Endodermal cell (in vitro differentiated cells): ENCODE measurements at regions not wholly inside any gene's neighbourhood (a gene's known extent, or its start where the extent isn't known, plus 50 kb on each side); places are given as distances from the start of the nearest gene placed in this dataset.

ENCODE experiments used
- DNase-seq: peaks from one replicate; pipeline ENCODE4 v3.0.0-alpha.2; 2017
- H3K27ac ChIP-seq: 2 replicates; pipeline ENCODE4 v1.5.1; 2013; ENCODE audit warnings: mild to moderate bottlenecking, low read depth, low read length, moderate library complexity
- H3K27me3 ChIP-seq: 2 replicates; pipeline ENCODE4 v1.6.1; 2013; ENCODE audit warnings: mild to moderate bottlenecking, low read length, moderate library complexity; ENCODE audit not compliant: insufficient read depth, control insufficient read depth, poor library complexity, severe bottlenecking
- H3K36me3 ChIP-seq: 2 replicates; pipeline ENCODE4 v1.7.0; 2013; ENCODE audit warnings: mild to moderate bottlenecking, low read length, moderate library complexity; ENCODE audit not compliant: control insufficient read depth, insufficient read depth
- H3K4me1 ChIP-seq: one replicate; pipeline ENCODE4 v1.7.0; 2013; ENCODE audit warnings: low read length; ENCODE audit not compliant: control insufficient read depth, insufficient read depth
- H3K4me3 ChIP-seq: 2 replicates; pipeline ENCODE4 v1.5.1; 2013; ENCODE audit warnings: mild to moderate bottlenecking, low read length, moderate library complexity
- H3K9ac ChIP-seq: 2 replicates; pipeline ENCODE4 v1.6.1; 2013; ENCODE audit warnings: mild to moderate bottlenecking, low read length, moderate library complexity; ENCODE audit not compliant: poor library complexity, severe bottlenecking; ENCODE audit errors: extremely low read depth
- H3K9me3 ChIP-seq: 2 replicates; pipeline ENCODE4 v1.6.1; 2013; ENCODE audit warnings: mild to moderate bottlenecking, low read length, moderate library complexity; ENCODE audit not compliant: control insufficient read depth
- H3K27ac Mint-ChIP-seq: 2 replicates; pipeline ENCODE4 v1.8.0; 2020; ENCODE audit warnings: mixed read lengths
- H3K27me3 Mint-ChIP-seq: 2 replicates; pipeline ENCODE4 v1.8.0; 2021; ENCODE audit warnings: mild to moderate bottlenecking, mixed read lengths; ENCODE audit not compliant: insufficient read depth
- H3K36me3 Mint-ChIP-seq: 2 replicates; pipeline ENCODE4 v1.8.0; 2020; ENCODE audit warnings: low read depth, mixed read lengths
- H3K4me1 Mint-ChIP-seq: 2 replicates; pipeline ENCODE4 v1.8.0; 2020; ENCODE audit warnings: mixed read lengths
- H3K4me3 Mint-ChIP-seq: 2 replicates; pipeline ENCODE4 v1.8.0; 2020; ENCODE audit warnings: mild to moderate bottlenecking, moderate library complexity, mixed read lengths
- H3K9me3 Mint-ChIP-seq: 2 replicates; pipeline ENCODE4 v1.8.0; 2020; ENCODE audit warnings: mild to moderate bottlenecking, mixed read lengths
- CTCF ChIP-seq: fragments of 200-600 bp; sonication (generic); conservative IDR thresholded peaks from 2 replicates; pipeline ENCODE4 v1.5.0; 2021; ENCODE audit warnings: antibody characterized with exemption, mild to moderate bottlenecking
- WGBS, 2 experiments: methylation state at CpG; one replicate each; pipeline versions ENCODE4 v1.1.5 to v1.1.7; 2013; ENCODE audit warnings: missing lambda C conversion rate in 2 of 2, mixed read lengths in 1 of 2; ENCODE audit not compliant: insufficient coverage in 1 of 2, insufficient read length in 1 of 2; 5-methylcytosine and 5-hydroxymethylcytosine counted together

GRCh38 chr10:92768104-92768503 is 78.3 kb downstream of the HHEX start:
- H3K27me3 ChIP-seq: no peaks in the 10 kb centered on the region
- no peak for DNase-seq
- Mint-ChIP-seq H3K27me3 (no peaks in the 10 kb centered on the region), H3K9me3 (peaks cover 2% of the 10 kb centered on the region), H3K4me3 (no peak overlapping the region), H3K4me1 (no peaks in the 10 kb centered on the region), H3K36me3 (no peaks in the 10 kb centered on the region), H3K27ac (no peak overlapping the region)
- H3K9ac ChIP-seq: no peak overlapping the region
- H3K9me3 ChIP-seq: no peaks in the 10 kb centered on the region
- H3K4me1 ChIP-seq: no peaks in the 10 kb centered on the region
- WGBS, 2 experiments: 78 to 88% methylated on average over 1 of the region's 1 CpG
- no peak for TF ChIP-seq CTCF
- H3K4me3 ChIP-seq: no peak overlapping the region
- no peak overlapping the region for H3K27ac ChIP-seq
- no peaks in the 10 kb centered on the region for H3K36me3 ChIP-seq

- no peak overlapping the region for H3K27ac Mint-ChIP-seq
- peaks cover 2% of the 10 kb centered on the region for H3K27me3 Mint-ChIP-seq
- Histone ChIP-seq H3K9ac (no peak overlapping the region), H3K27me3 (no peaks in the 10 kb centered on the region), H3K4me1 (no peaks in the 10 kb centered on the region), H3K27ac (no peak overlapping the region), H3K9me3 (no peaks in the 10 kb centered on the region), H3K36me3 (no peaks in the 10 kb centered on the region), H3K4me3 (no peak overlapping the region)
- H3K9me3 Mint-ChIP-seq: no peaks in the 10 kb centered on the region
- TF ChIP-seq CTCF: no peak
- H3K4me1 Mint-ChIP-seq: peaks cover 9% of the 10 kb centered on the region
- no peak overlapping the region for H3K4me3 Mint-ChIP-seq
- H3K36me3 Mint-ChIP-seq: peaks cover 2% of the 10 kb centered on the region
- DNase-seq: no peak
These were observed 74.5 kb upstream of the EXOC6 start for GRCh38 chr10:92773776-92774175.

- no peaks in the 10 kb centered on the region for H3K36me3 ChIP-seq
- Mint-ChIP-seq H3K27me3 (peaks cover 2% of the 10 kb centered on the region), H3K9me3 (no peaks in the 10 kb centered on the region), H3K4me1 (peaks cover 16% of the 10 kb centered on the region), H3K4me3 (no peak overlapping the region), H3K27ac (no peak overlapping the region), H3K36me3 (peaks cover 2% of the 10 kb centered on the region)
- no peaks in the 10 kb centered on the region for H3K4me1 ChIP-seq
- H3K27ac ChIP-seq: no peak overlapping the region
- no peaks in the 10 kb centered on the region for H3K9me3 ChIP-seq
- DNase-seq: no peak
- no peak overlapping the region for H3K4me3 ChIP-seq
- no peak for TF ChIP-seq CTCF
- H3K27me3 ChIP-seq: no peaks in the 10 kb centered on the region
- WGBS, 2 experiments: 100% methylated on average over 1 of the region's 1 CpG
- no peak overlapping the region for H3K9ac ChIP-seq
These were observed 70.2 kb upstream of the EXOC6 start for GRCh38 chr10:92778091-92778490.
